ENCODE measurements at regions not wholly inside any gene's neighbourhood (a gene's known extent, or its start where the extent isn't known, plus 50 kb on each side); places are given as distances from the start of the nearest gene placed in this dataset.

GRCh38 chr10:106107706-106108105 is 1056.8 kb downstream of the SORCS1 start:
- TF ChIP-seq, protein P1, sequence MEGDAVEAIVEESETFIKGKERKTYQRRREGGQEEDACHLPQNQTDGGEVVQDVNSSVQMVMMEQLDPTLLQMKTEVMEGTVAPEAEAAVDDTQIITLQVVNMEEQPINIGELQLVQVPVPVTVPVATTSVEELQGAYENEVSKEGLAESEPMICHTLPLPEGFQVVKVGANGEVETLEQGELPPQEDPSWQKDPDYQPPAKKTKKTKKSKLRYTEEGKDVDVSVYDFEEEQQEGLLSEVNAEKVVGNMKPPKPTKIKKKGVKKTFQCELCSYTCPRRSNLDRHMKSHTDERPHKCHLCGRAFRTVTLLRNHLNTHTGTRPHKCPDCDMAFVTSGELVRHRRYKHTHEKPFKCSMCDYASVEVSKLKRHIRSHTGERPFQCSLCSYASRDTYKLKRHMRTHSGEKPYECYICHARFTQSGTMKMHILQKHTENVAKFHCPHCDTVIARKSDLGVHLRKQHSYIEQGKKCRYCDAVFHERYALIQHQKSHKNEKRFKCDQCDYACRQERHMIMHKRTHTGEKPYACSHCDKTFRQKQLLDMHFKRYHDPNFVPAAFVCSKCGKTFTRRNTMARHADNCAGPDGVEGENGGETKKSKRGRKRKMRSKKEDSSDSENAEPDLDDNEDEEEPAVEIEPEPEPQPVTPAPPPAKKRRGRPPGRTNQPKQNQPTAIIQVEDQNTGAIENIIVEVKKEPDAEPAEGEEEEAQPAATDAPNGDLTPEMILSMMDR (conservative IDR thresholded peaks at IDR 0.05; ENCODE audit: low read depth in 2 of 2), result no peak
- TF ChIP-seq EZH2 (IDR thresholded peaks at IDR 0.05; ENCODE audit: low read depth, unreplicated experiment) (no peak), REST (IDR thresholded peaks at IDR 0.05; ENCODE audit: unreplicated experiment) (no peak), EZH2phosphoT487 (IDR thresholded peaks at IDR 0.05; ENCODE audit: unreplicated experiment) (no peak), ZNF114 (CRISPR knock-in tag; IDR thresholded peaks at IDR 0.05) (no peak)

Data from GM23338 (cell line).